NB4 (cell line): ENCODE measurements at regions not wholly inside any gene's neighbourhood (a gene's known extent, or its start where the extent isn't known, plus 50 kb on each side); places are given as distances from the start of the nearest gene placed in this dataset.
"Not testable (repeated sequence)": the region's sequence is repeated elsewhere in the genome, so short reads cannot be mapped to it uniquely, and the experiment has no call there.

ENCODE experiments used
- DNase-seq: peaks from one replicate; pipeline ENCODE4 v3.0.0; 2010; ENCODE audit warnings: low read depth
- H3K4me3 ChIP-seq: one replicate; pipeline ENCODE4 v1.5.1; 2011; ENCODE audit warnings: mild to moderate bottlenecking, low read depth, low read length, moderate library complexity
- CTCF ChIP-seq: IDR thresholded peaks from one replicate; pipeline ENCODE4 v1.5.1; 2012; ENCODE audit warnings: low read depth, low read length
- MAX ChIP-seq: IDR thresholded peaks from 2 replicates; pipeline ENCODE4 v1.6.1; 2011; ENCODE audit warnings: low read depth, low read length
- MYC ChIP-seq: IDR thresholded peaks from 2 replicates; pipeline ENCODE4 v1.6.1; 2011; ENCODE audit warnings: low read depth, low read length
- POLR2A ChIP-seq: IDR thresholded peaks from 2 replicates; pipeline ENCODE4 v1.6.1; 2011; ENCODE audit warnings: mild to moderate bottlenecking; ENCODE audit not compliant: insufficient read length; ENCODE audit errors: extremely low read depth

GRCh38 chr11:121909596-121909995, 206.4 kb downstream of the BLID start:
- TF ChIP-seq MAX = no peak
- TF ChIP-seq MYC = no peak
- TF ChIP-seq CTCF = no peak
- TF ChIP-seq POLR2A = no peak
- DNase-seq = no peak
- H3K4me3 ChIP-seq = no peak overlapping the region

- TF ChIP-seq POLR2A (no peak), MYC (no peak), MAX (no peak), CTCF (no peak)
- DNase-seq = no peak
These were observed 208.6 kb downstream of the BLID start for GRCh38 chr11:121907379-121907778.

GRCh38 chr11:121904148-121904547, 211.9 kb downstream of the BLID start:
- H3K4me3 ChIP-seq = no peak overlapping the region
- DNase-seq = no peak
- no peak for TF ChIP-seq CTCF
- TF ChIP-seq POLR2A = no peak
- TF ChIP-seq MAX = no peak
- TF ChIP-seq MYC = no peak

More at GRCh38 chr11:121907379-121907778, 208.6 kb downstream of the BLID start:
- no peak overlapping the region for H3K4me3 ChIP-seq

GRCh38 chr11:121901886-121902285, 214.1 kb downstream of the BLID start:
- DNase-seq = no peak
- no peak overlapping the region for H3K4me3 ChIP-seq
- TF ChIP-seq CTCF (no peak), MAX (no peak), POLR2A (no peak), MYC (no peak)

- not testable (repeated sequence) for DNase-seq, H3K4me3 ChIP-seq
These were observed 214.6 kb downstream of the BLID start for GRCh38 chr11:121901417-121901816.

- no peak overlapping the region for H3K4me3 ChIP-seq
- TF ChIP-seq CTCF (no peak), MAX (no peak), POLR2A (no peak), MYC (no peak)
- no peak for DNase-seq
These were observed 216.5 kb downstream of the BLID start for GRCh38 chr11:121899520-121899919.
